H9 (cell line): ENCODE measurements at regions not wholly inside any gene's neighbourhood (a gene's known extent, or its start where the extent isn't known, plus 50 kb on each side); places are given as distances from the start of the nearest gene placed in this dataset.
A peak's percentile ranks its signal among the peaks of the same experiment; 100 is the strongest.

Source experiments
- DNase-seq: peaks from one replicate; pipeline ENCODE4 v3.0.0-alpha.2; 2017
- H2AFZ ChIP-seq: one replicate; pipeline ENCODE4 v1.6.1; 2013; ENCODE audit warnings: mild to moderate bottlenecking, low read length, control low read depth, moderate library complexity
- H2AK5ac ChIP-seq: 2 replicates; pipeline ENCODE4 v1.6.1; 2013; ENCODE audit warnings: low read length, control low read depth, mixed read lengths; ENCODE audit not compliant: insufficient read length
- H2BK120ac ChIP-seq: one replicate; pipeline ENCODE4 v1.6.1; 2013; ENCODE audit warnings: low read depth, mild to moderate bottlenecking, low read length, control low read depth, inconsistent platforms; ENCODE audit not compliant: poor library complexity, severe bottlenecking
- H2BK12ac ChIP-seq: 2 replicates; pipeline ENCODE4 v1.6.1; 2013; ENCODE audit warnings: low read length, control low read depth, mixed read lengths, low read depth; ENCODE audit not compliant: insufficient read length
- H2BK15ac ChIP-seq: 2 replicates; pipeline ENCODE4 v1.6.1; 2013; ENCODE audit warnings: low read depth, low read length, control low read depth
- H2BK20ac ChIP-seq: one replicate; pipeline ENCODE4 v1.6.1; 2013; ENCODE audit warnings: low read depth, mild to moderate bottlenecking, low read length, control low read depth, inconsistent platforms; ENCODE audit not compliant: poor library complexity, severe bottlenecking
- H2BK5ac ChIP-seq: 2 replicates; pipeline ENCODE4 v1.6.1; 2013; ENCODE audit warnings: low read length, control low read depth, mixed read lengths; ENCODE audit not compliant: insufficient read length
- H3K14ac ChIP-seq: 2 replicates; pipeline ENCODE4 v1.6.1; 2013; ENCODE audit warnings: low read length, control low read depth; ENCODE audit not compliant: insufficient read depth
- H3K18ac ChIP-seq: 2 replicates; pipeline ENCODE4 v1.6.1; 2013; ENCODE audit warnings: low read depth, mild to moderate bottlenecking, mixed read lengths, low read length, control low read depth; ENCODE audit not compliant: insufficient read length
- H3K23ac ChIP-seq: 2 replicates; pipeline ENCODE4 v1.6.1; 2013; ENCODE audit warnings: low read length, control low read depth, mixed read lengths, low read depth; ENCODE audit not compliant: insufficient read length
- H3K23me2 ChIP-seq: 2 replicates; pipeline ENCODE4 v1.6.1; 2013; ENCODE audit warnings: low read depth, mild to moderate bottlenecking, mixed read lengths, low read length, control low read depth; ENCODE audit not compliant: insufficient read length, poor library complexity, severe bottlenecking
- H3K27ac ChIP-seq: 2 replicates; pipeline ENCODE4 v1.5.1; 2013; ENCODE audit warnings: low read length, control low read depth, mixed read lengths, low read depth; ENCODE audit not compliant: insufficient read length
- H3K27me3 ChIP-seq: 2 replicates; pipeline ENCODE4 v1.6.1; 2013; ENCODE audit warnings: low read length, control low read depth, inconsistent platforms; ENCODE audit not compliant: insufficient read depth
- H3K4ac ChIP-seq: 2 replicates; pipeline ENCODE4 v1.6.1; 2013; ENCODE audit warnings: low read depth, mild to moderate bottlenecking, control low read depth, inconsistent platforms, low read length, moderate library complexity
- H3K4me1 ChIP-seq: 2 replicates; pipeline ENCODE4 v1.6.1; 2013; ENCODE audit warnings: low read length, control low read depth, inconsistent platforms; ENCODE audit not compliant: insufficient read depth
- H3K4me2 ChIP-seq: 2 replicates; pipeline ENCODE4 v1.6.1; 2013; ENCODE audit warnings: low read length, control low read depth, mixed read lengths; ENCODE audit not compliant: insufficient read length, insufficient read depth
- H3K56ac ChIP-seq: 2 replicates; pipeline ENCODE4 v1.6.1; 2013; ENCODE audit warnings: low read depth, mild to moderate bottlenecking, mixed read lengths, low read length, control low read depth; ENCODE audit not compliant: insufficient read length
- H3K79me1 ChIP-seq: 2 replicates; pipeline ENCODE4 v1.6.1; 2013; ENCODE audit warnings: low read depth, mild to moderate bottlenecking, moderate library complexity, low read length, control low read depth, inconsistent platforms; ENCODE audit not compliant: insufficient read depth, poor library complexity, severe bottlenecking
- H3K79me2 ChIP-seq: 2 replicates; pipeline ENCODE4 v1.6.1; 2013; ENCODE audit warnings: low read length, control low read depth, inconsistent platforms; ENCODE audit not compliant: insufficient read depth
- H3K9ac ChIP-seq: 2 replicates; pipeline ENCODE4 v1.6.1; 2013; ENCODE audit warnings: low read length, control low read depth, mixed read lengths; ENCODE audit not compliant: insufficient read length; ENCODE audit errors: extremely low read depth
- H3K9me3 ChIP-seq: one replicate; pipeline ENCODE4 v1.6.1; 2013; ENCODE audit warnings: low read depth, low read length, inconsistent platforms; ENCODE audit not compliant: control insufficient read depth
- H3T11ph ChIP-seq: one replicate; pipeline ENCODE4 v1.6.1; 2013; ENCODE audit warnings: mild to moderate bottlenecking, low read length, control low read depth, inconsistent platforms
- H4K20me1 ChIP-seq: one replicate; pipeline ENCODE4 v1.6.1; 2013; ENCODE audit not compliant: control insufficient read depth, insufficient read length, insufficient read depth
- H4K5ac ChIP-seq: 2 replicates; pipeline ENCODE4 v1.6.1; 2013; ENCODE audit warnings: low read depth, mild to moderate bottlenecking, mixed read lengths, low read length, control low read depth; ENCODE audit not compliant: insufficient read length
- H4K8ac ChIP-seq: replicated peaks from 2 replicates; pipeline ENCODE4 v1.6.1; 2013; ENCODE audit warnings: low read length, control low read depth, mixed read lengths, low read depth; ENCODE audit not compliant: insufficient read length
- H4K91ac ChIP-seq: 2 replicates; pipeline ENCODE4 v1.6.1; 2013; ENCODE audit warnings: low read depth, mild to moderate bottlenecking, moderate library complexity, mixed read lengths, low read length, control low read depth; ENCODE audit not compliant: insufficient read length
- H3K27ac Mint-ChIP-seq, 3 experiments: 2 replicates in 2 of 3; 3 replicates in 1 of 3; pipeline ENCODE4 v1.8.0; 2020 to 2021; ENCODE audit warnings: mixed read lengths in 3 of 3, mild to moderate bottlenecking in 1 of 3, moderate library complexity in 1 of 3
- H3K27me3 Mint-ChIP-seq: 2 replicates; pipeline ENCODE4 v1.8.0; 2021; ENCODE audit warnings: low read depth, mild to moderate bottlenecking, moderate library complexity, mixed read lengths
- H3K36me3 Mint-ChIP-seq, 3 experiments: 2 replicates in 2 of 3; 3 replicates in 1 of 3; pipeline ENCODE4 v1.8.0; 2020 to 2021; ENCODE audit warnings: low read depth in 3 of 3, mixed read lengths in 3 of 3; ENCODE audit not compliant: insufficient read depth in 1 of 3
- H3K4me1 Mint-ChIP-seq, 2 experiments: 2 replicates each; pipeline ENCODE4 v1.8.0; 2020; ENCODE audit warnings: mixed read lengths in 2 of 2
- H3K4me3 Mint-ChIP-seq, 2 experiments: 2 replicates in 1 of 2; 3 replicates in 1 of 2; pipeline ENCODE4 v1.8.0; 2020 to 2021; ENCODE audit warnings: mild to moderate bottlenecking in 2 of 2, mixed read lengths in 2 of 2, moderate library complexity in 1 of 2
- H3K9me3 Mint-ChIP-seq, 2 experiments: 2 replicates in 1 of 2; 3 replicates in 1 of 2; pipeline ENCODE4 v1.8.0; 2020; ENCODE audit warnings: mild to moderate bottlenecking in 2 of 2, mixed read lengths in 2 of 2, moderate library complexity in 1 of 2
- WGBS: extraction: QIAGEN DNeasy Blood & Tissue Kit; methylation state at CpG from one replicate; pipeline ENCODE4 v1.1.7; 2013; ENCODE audit warnings: missing lambda C conversion rate, low lambda C conversion rate, mixed read lengths; ENCODE audit not compliant: insufficient read length; ENCODE audit errors: extremely low coverage; 5-methylcytosine and 5-hydroxymethylcytosine counted together
- TF ChIP-seq, protein P1 (sequence below): fragments of 200-600 bp; sonication (generic); conservative IDR thresholded peaks from 3 replicates; pipeline ENCODE4 v1.8.0; 2021; ENCODE audit warnings: antibody characterized with exemption, mild to moderate bottlenecking

GRCh38 chr12:130076126-130076525 is 86.1 kb upstream of the FZD10 start:
- Histone ChIP-seq H3K18ac (no peak overlapping the region), H3K79me1 (no peaks in the 10 kb centered on the region), H3K79me2 (no peaks in the 10 kb centered on the region), H2AK5ac (no peak overlapping the region), H3K56ac (no peak overlapping the region), H3K9ac (no peak overlapping the region), H4K5ac (no peak overlapping the region), H3K14ac (no peak overlapping the region), H4K91ac (no peak overlapping the region), H3K27me3 (peaks cover 8% of the 10 kb centered on the region; the same call in 1 of the 2 replicates), H2BK5ac (no peak overlapping the region), H4K20me1 (no peaks in the 10 kb centered on the region), H3K4ac (no peak overlapping the region), H2BK15ac (no peak overlapping the region), H3T11ph (no peak overlapping the region), H3K4me2 (no peak overlapping the region), H2BK20ac (no peak overlapping the region), H3K23ac (no peak overlapping the region), H3K4me1 (peaks cover 5% of the 10 kb centered on the region; the same call in 1 of the 2 replicates), H2BK120ac (no peak overlapping the region), H2AFZ (no peak overlapping the region), H3K27ac (no peak overlapping the region), H4K8ac (no peak overlapping the region), H3K9me3 (no peaks in the 10 kb centered on the region), H2BK12ac (no peak overlapping the region), H3K23me2 (no peaks in the 10 kb centered on the region)
- WGBS, result no CpG with 5 or more reads among the region's 3 CpGs
- Mint-ChIP-seq H3K4me3 (peak overlapping the region in 1 of 2 experiments; percentile 10; a peak in 1 of 5 replicates), H3K9me3 (peaks cover 0 to 5% of the 10 kb centered on the region in 2 experiments; a peak in 2 of 5 replicates), H3K27me3 (peaks cover 100% of the 10 kb centered on the region), H3K4me1 (peaks cover 9 to 17% of the 10 kb centered on the region in 2 experiments), H3K36me3 (no peaks in the 10 kb centered on the region; a peak in 1 of 7 replicates), H3K27ac (peak overlapping the region in 1 of 3 experiments; percentile 41; a peak in 2 of 7 replicates)
- DNase-seq, result no peak
- TF ChIP-seq, protein P1, sequence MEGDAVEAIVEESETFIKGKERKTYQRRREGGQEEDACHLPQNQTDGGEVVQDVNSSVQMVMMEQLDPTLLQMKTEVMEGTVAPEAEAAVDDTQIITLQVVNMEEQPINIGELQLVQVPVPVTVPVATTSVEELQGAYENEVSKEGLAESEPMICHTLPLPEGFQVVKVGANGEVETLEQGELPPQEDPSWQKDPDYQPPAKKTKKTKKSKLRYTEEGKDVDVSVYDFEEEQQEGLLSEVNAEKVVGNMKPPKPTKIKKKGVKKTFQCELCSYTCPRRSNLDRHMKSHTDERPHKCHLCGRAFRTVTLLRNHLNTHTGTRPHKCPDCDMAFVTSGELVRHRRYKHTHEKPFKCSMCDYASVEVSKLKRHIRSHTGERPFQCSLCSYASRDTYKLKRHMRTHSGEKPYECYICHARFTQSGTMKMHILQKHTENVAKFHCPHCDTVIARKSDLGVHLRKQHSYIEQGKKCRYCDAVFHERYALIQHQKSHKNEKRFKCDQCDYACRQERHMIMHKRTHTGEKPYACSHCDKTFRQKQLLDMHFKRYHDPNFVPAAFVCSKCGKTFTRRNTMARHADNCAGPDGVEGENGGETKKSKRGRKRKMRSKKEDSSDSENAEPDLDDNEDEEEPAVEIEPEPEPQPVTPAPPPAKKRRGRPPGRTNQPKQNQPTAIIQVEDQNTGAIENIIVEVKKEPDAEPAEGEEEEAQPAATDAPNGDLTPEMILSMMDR, result no peak
